C4-2B (cell line): ENCODE measurements at regions not wholly inside any gene's neighbourhood (a gene's known extent, or its start where the extent isn't known, plus 50 kb on each side); places are given as distances from the start of the nearest gene placed in this dataset.

Source experiments
- ZFX ChIP-seq: fragments of 450-650 bp; IDR thresholded peaks from 2 replicates; pipeline ENCODE4 v1.6.1; 2017
- TF ChIP-seq, protein P1 (sequence below): fragments of 450-650 bp; conservative IDR thresholded peaks from 2 replicates; pipeline ENCODE4 v1.5.1; 2017; ENCODE audit warnings: mild to moderate bottlenecking

- TF ChIP-seq, protein P1, sequence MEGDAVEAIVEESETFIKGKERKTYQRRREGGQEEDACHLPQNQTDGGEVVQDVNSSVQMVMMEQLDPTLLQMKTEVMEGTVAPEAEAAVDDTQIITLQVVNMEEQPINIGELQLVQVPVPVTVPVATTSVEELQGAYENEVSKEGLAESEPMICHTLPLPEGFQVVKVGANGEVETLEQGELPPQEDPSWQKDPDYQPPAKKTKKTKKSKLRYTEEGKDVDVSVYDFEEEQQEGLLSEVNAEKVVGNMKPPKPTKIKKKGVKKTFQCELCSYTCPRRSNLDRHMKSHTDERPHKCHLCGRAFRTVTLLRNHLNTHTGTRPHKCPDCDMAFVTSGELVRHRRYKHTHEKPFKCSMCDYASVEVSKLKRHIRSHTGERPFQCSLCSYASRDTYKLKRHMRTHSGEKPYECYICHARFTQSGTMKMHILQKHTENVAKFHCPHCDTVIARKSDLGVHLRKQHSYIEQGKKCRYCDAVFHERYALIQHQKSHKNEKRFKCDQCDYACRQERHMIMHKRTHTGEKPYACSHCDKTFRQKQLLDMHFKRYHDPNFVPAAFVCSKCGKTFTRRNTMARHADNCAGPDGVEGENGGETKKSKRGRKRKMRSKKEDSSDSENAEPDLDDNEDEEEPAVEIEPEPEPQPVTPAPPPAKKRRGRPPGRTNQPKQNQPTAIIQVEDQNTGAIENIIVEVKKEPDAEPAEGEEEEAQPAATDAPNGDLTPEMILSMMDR = peak; percentile 25
- no peak for TF ChIP-seq ZFX
Observed at GRCh38 chr19:28943651-28944050, 269.3 kb downstream of the UQCRFS1 start.
